LHCN-M2 (cell line): ENCODE measurements at regions not wholly inside any gene's neighbourhood (a gene's known extent, or its start where the extent isn't known, plus 50 kb on each side); places are given as distances from the start of the nearest gene placed in this dataset.

Experiments
- DNase-seq: peaks from one replicate; pipeline ENCODE4 v3.0.0-alpha.2; 2012; ENCODE audit warnings: low read depth

DNA sequence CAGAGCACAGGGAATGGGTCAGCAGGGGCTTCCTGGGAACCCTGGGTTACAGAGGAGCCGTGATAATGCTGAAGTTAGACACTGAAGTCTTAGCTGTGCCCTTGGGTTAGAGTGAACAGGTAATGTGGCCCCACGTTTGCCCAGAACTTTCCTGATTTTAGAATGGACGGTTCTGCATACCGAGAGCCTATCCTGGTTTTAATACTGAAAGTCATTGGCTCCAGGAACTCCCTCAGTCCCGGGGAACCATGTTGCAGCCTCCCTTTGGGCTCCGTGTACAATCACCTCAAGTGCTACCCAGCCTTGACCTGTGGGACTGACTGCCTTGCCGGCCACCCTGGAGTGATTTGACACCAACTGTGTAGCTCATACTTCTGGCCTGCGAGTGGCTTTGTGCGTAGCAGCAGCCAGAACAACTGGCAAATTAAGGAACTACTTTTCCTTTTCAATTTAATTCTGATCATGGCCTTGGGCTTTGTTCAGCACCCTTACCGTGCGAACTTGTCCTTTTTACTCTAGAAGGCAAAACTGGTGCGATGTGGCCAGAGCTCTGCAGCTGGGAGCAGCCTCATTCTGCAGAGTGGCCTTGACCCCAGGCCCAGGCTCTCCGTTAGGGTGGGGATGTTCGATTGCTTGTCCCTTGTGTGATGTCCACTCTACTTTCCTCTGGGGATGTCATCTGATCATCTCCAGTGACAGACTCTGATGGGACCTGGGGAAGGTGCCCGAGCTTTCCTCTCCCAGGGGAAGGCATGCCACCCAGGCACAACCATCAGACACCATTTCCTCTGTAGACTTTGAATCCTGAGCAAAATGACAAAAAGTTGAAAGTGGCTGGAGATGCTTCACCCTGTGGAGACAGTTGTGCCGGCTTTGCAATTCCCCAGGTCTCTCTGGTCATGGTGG, 265.9 kb downstream of the GLRX3 start:
- no peak for DNase-seq

DNA sequence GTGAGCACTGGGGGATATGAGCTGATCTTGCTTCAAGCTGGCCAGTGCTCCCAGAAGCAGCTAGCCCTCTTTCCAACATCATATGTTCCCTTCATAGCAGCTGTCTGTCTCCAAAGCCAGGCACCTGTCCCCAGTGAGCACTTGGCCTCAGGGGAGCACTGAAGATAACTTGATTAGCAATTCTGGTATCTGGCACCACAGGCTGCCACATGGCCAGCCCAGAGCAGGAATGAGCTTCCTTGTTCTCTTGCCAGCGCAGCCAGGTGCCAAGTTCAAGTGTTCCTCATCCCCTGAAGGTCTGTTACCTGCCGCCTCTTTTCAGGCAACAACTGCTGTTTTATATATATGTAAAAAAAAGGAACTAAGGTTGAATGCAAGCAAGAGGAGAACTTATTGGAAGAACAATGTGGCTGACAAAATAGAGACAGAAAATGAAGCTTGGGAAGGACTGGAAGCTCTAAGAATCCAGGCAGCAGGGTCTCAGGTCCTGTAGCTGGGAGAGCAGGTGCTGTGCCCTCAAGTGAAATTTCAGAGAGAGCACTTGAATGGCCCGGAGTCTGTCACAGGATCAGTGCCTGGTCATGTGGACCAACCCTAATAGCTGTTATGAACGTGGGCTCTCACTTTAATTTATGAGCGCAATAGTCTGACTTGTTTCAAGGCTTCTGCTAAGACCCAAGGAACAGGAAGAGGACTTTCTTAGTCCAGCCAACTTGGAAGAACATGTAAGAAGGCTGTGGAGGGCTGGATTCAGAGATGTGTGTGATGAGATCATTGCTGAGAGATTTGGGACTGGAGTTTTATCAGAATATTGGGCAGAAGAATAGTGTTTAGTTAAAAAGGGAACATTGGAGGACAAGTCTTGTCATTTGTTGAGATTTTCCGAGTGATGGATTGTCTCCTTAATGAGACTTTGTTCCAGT, 267.2 kb downstream of the GLRX3 start:
- DNase-seq, result no peak

DNA sequence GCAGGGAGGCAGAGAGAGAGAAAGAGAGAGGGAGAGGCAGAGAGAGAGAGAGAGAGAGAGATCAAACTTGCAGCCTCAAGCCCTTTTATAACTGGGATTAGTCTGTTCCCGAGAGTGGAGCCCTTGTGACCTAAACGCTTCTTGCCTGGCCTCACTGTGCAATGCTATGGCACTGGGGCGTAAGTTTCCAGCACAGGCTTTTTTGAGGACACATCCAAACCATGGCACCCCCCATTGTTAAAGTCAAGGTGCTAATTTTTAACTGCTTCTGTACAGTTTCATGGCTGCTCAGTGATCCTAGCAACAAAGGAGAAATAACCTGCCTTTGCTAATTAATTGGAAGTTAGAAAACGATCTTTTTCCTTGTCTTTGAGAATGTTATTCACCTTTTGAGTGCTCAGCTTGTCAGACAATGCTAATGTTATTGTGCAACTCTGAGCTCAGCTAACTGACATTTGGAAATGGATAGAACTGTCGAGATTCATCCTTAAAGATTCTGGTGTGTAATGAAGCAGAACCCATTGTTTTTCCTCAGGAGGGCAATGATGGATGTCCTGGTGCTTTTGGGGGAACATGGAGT, 268.4 kb downstream of the GLRX3 start:
- DNase-seq, result no peak

DNA sequence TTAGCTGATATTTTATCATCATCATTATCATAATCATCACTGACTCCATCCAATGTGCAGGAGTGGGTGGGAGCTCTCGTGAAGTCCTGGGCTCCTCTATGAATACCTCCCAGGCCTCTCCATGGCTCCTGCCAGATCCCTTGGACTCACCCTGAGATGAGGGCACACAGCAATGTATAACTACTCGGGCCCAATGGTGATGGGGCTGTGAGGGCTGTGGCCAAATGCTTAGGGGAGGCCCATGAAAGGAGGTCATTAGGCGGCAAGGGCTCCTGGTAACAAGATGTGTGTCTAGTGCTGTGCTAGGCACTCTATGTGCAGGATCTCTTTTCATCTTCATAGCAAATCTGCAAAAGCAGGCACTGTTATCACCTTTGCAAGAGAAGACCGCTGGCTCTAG, 270.9 kb downstream of the GLRX3 start:
- DNase-seq, result no peak

DNA sequence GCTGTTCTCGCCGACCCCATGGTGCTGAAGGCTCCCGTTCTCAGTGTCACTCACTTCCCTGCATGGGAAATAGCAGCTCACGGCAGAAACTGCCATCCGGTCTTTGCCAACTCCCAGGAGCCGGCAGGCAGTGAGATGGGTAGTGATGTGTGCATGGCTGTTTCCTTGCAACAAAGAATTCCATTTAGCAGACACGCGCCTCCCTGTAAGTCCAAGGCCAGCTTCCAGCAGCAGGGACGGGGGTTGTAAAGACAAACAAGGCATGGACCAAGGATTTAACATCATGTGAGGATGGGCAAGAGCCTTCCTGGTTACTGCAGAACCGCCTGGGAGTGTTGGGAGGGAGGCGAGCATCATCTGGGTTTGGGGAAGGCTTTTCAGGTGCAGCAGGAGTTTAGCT, 273.1 kb downstream of the GLRX3 start:
- no peak for DNase-seq

DNA sequence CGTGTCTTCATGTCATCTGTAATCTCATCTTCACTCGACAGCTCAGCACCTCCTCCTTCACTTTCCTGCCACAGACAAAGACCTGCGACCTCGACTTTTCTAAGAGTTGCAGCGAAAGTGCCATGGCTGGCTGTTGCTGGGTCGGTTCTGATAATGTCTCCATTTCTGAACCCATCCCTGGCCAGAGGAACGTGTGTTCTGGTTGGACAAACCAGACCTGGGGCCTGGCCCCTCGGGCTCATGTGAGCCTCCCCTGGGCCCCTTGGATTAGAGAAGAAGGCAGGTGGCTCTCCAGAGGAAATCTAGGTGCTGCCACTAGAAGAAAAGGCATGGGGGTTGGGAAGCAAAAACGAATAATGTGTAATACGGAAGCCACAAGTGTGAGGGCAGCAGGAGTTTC, 273.7 kb downstream of the GLRX3 start:
- DNase-seq, result no peak

DNA sequence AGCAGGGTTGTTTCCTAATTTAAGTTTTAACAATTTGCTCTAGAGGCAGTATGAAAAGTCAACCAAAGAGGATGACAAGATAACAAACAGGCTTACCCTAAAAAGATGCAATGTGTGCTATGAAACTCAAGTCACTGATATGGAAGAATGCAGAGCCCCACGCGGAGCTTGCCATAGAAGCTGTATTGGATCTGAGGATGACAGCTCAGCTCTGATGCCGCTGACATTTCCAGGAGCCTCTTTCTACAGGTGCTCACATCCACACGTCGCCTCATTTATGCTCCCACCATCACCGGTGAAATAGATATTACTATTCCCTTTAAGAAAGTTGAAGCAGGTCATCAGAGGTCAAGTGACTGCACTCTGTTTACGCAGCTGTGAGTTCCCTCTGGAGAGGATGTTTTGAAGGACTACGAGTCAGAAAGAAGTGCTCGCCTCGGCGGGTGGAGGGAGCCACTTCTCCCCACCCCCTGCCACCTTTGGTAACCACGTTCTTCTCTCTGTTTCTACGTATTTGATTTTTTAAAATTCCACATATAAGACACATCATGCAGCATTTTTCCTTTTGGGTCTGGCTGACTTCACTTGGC, 275.4 kb downstream of the GLRX3 start:
- DNase-seq, result no peak

DNA sequence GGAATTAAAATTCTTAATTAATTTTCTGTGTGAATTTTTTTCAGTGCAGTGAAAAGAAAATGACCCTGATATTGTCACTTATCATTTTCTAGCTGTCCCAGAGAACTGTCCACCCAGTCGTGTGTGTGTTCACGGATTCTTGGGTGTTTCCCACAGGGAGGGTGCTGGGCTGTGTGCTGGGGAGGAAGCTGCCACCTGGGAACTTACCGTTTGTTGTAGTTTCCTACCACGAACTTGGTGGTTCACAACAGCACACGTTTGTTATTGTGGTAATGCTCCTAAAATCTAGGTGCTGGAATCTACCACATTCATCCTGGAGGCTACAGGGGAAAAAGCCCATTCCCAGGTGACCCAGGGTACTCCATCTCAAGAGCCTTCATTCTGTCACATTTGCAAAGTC, 276.1 kb downstream of the GLRX3 start:
- no peak for DNase-seq

DNA sequence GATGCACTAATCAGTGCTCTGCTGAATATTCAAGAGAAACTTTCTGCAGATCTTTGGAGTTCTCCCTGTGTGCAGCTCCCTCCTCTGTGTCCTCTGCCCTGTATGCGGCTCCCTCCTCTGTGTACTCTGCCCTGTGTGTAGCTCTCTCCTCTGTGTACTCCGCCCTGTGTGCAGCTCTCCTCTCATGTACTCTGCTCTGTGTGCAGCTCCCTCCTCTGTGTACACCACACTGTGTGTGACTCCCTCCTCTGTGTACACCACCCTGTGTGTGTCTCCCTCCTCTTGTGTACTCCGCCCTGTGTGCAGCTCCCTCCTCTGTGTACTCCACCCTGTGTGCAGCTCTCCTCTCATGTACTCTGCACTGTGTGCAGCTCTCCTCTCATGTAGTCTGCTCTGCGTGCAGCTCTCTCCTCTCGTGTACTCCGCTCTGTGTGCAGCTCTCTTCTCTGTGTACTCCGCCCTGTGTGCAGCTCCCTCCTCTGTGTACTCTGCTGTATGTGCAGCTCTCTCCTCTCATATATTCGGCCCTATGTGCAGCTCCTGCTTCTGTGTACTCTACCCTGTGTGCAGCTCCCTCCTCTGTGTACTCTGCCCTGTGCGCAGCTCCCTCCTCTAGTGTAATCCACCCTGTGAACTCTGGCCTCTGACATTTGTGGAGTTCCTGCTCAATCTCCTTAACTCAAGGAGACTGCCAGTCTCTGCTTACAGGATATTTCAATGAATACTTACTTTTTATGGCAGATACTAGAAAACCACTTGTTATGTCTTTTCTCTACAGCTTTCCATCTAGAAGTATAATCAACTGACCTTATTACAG, 280.4 kb downstream of the GLRX3 start:
- no peak for DNase-seq

DNA sequence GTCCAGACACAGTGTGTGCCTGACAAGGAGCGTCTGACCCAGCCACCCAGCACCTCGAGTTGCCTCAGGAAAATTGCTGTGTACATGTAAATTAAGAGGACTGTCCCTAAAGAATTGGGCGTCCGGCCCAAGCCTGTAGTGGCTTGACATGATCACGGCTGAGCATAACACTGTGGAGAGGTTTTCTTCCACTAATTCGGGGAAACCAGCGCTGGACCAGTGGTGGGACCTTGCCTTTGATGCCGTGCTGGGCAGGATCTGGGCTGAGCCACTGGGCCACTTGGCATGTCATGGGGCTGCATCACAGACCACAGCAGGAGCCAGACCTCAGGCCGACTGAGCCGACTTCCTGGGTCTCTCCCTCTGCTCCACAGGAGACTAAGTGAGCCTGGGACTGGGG, 282.5 kb downstream of the GLRX3 start:
- no peak for DNase-seq

DNA sequence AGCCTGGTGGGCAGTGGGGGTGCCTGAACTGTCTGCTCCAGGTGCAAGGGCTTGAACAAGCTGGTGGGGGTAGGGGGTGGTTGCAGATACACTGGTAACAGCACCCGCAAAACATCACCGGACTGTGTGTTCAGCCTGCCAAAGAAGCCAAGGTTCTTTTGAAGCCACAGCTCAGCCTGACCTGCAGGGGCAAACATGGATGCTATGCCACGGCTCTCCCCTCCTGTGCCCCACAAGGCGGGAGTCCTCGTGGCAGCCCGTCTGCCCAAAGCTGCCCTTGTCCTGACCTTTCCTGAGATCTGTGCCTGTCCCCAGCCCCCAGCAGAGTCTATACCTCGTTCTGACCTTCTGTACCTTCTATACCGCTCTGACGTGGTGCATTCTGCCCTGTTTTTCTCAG, 285.7 kb downstream of the GLRX3 start:
- no peak for DNase-seq

DNA sequence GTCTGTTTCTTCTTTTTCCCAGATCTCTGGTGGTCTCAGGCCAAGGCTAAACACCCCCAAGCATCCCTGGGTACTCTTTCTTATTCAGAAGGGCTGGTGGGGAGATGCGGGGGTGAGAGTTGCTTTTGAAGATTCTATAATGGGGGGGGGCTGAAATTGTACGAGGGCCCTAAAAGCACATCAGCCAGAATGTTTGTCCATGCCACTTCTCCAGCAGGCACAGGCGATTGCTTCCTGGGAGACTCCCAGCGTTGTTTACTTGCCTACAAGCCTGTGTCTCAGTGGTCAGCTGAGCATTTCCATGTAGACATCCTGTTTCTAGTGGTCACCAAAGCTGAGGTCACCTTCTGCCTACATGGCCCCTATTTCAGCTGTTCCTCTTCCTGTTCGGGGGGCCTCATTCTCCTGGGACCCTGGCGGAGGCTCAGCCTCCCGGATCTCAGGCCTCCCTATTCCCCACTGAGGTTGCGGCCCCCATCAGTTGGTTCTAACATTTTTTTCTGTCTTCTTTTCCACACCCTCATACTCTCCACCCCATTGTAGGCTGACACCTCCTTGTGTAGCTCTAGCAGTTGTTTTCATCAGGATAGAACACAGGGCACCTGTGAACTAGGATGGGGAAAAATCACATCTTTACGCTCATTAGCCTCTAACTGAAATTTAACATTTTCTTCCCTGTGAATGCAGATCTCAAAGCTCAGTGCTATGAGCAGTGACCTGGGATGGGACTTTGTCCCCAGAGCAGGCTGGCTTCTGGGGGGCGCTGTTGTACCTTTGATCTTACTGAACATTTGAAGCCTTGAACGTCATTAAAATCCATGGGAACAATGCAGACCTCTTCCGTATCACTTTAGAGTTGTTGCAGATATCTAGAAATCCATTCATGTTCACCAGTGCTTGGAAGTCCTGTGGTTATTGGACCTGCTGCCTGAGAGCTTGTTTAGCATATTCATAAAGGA, 286.5 kb downstream of the GLRX3 start:
- no peak for DNase-seq

DNA sequence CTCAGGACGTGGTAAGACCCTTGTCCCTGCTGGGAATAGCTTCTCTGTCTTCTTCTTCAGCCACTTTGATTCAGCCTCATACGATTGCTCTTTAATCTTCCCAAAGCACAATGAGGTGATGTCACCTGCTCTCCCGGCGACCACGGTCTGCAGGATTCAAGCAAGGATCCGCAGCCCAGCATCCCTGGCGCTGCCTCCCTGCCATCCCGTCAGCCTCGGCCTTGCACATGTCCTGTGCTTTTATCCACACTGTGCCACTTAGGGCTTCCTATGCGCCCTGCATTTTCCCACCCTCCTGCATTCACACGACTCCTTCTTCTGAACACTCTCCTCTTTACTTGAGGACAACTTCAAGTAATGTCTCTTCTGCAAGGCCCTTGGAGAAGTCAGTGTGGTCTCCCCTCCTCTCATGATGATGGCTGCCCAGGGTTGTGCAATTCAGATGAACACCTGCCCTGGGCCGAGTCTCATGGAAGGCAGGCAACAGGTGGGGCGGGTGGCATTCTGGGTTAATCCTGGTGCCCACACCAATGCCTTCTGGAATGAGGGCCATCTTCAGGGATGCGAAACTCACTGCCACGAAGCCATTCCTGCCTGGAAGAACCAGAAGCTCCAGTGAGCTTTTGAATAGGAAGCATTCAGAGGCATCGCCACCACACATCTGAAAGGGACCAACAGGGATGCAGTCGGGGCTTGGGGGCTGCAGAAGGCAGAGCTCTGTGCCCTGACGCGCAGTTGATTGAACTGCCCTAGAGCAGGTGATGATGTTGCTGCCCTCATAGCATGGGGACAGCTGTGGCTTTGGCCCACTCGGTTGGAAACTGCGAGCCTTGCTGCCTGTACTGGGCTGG, 287.5 kb downstream of the GLRX3 start:
- DNase-seq, result no peak

DNA sequence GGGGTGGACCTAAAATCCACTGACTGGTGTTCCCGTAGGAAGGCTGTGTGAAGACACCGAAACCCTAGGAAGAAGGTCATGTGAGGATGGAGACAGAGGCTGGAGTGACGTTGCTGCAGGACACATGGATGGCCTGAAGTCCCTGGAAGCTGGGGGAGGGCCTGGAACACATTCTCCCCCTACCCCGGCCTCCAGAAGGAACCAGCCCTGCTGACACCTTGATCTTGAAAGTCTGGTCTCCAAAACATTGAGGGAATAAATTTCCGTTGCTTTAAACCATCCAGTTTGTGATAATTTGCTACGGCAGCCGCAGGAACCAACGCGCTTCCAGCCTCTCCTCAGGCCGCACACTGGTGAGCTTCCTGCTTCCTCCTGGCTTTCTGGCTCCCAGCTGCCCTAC, 288.2 kb downstream of the GLRX3 start:
- no peak for DNase-seq

DNA sequence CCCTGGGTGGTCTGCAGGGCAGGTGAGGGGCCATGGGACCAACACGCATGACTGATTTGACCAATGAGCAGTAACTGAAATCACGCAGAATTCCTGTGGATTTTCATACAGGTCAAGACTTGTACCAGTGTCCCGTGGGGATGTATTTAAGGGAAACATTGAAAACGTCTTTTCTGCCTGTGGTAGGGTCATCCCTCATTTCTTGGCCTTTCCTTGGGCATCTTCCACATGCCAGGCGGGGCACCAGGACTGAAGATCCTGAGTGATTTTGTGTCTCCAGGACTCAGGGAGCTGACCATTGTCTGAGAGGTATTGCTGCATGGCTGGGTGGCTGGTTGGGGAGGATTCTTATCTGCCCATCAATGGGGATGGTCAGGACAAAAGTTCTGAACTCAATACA, 289.0 kb downstream of the GLRX3 start:
- DNase-seq, result no peak

DNA sequence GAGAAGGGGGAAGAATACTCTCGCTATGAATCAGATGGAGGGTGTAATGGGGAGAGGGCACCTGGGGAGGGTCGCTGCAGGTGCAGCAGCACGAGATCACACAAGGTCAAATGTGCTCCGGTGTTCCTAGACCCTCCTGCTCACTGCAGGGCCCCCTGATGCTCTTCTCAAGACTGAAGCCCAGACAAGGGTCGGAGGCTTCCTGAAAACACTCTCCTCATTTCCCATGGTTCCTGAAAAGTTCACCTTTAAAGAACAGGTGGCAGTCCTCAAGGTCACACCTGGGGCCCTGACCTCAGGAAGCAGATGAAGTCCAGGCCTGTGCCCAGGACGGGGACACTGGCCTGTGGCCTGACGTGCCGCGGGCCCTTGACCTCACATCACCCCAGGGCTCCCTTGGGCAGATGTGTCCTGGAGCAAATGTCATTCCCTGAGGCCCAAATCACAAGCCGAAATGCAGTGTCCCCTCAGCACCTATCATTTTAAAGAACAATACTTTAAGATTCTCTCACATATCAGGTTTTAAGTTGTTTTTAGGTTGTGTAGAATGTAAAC, 289.8 kb downstream of the GLRX3 start:
- DNase-seq, result no peak

DNA sequence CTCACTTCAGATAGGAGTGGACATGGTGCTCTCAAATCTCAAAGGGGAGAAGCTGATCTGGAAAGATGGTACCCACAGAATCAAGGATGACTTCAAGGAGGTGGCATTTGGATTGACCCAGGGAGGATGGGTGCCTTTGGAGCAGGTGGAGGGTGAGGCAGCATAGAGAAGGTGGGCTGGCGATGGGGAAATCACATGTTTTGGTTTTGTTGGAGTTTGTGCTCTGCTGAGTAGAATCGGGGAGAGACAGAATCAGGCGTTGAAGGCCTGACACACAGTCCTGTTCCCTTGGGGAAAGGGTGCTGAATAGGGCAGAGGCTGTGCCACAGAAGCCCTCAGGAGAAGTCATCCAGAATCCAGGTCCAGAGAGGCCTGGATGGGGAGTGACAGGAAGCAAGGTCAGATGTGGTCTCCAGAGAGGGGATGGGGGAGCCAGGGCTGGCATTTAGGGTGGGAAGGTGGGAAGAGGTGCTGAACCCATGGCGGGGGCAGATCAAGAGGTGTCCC, 291.1 kb downstream of the GLRX3 start:
- no peak for DNase-seq

DNA sequence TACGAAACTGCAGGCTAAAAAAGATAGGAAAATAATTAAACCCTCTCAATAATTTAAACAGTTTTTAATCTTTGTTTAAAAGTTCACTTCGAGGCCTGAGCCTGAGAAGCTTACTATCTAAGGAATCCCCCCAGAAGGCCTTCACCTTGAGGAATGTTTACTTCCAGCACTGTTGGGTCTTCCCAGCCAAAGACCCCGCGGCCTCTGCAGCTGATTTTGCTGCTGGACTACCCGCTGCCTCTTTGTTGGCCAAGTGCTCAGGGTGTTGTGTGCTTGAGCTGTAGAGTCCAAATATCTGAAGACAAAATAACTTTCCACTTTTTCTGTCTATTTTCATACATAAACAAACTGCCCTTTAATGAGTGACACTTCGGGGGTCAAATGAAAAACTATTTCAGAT, 292.7 kb downstream of the GLRX3 start:
- no peak for DNase-seq
